ENCODE measurements at regions not wholly inside any gene's neighbourhood (a gene's known extent, or its start where the extent isn't known, plus 50 kb on each side); places are given as distances from the start of the nearest gene placed in this dataset.

DNA sequence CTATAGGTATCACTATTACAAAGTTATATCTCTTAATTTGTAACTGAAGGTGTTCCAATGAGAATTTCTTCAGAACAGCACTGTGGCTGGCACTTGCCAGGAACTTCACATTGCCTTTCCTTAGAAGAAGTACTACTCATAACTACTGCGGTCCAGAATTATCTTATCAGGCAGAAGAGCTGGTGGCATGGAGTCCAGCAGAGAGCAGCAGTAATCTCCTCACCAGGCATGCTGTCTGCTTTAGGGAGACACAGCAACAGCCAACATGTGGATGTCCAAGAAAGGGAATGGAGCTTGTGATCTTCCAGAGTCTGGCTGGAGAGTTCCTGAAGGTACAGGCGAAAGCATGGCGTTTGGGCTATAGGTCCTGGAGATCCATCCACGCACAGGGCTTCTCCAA lies 919.7 kb upstream of the NR2F2 start:
- TF ChIP-seq EZH2 (IDR thresholded peaks at IDR 0.05; ENCODE audit: low read length, missing control alignments): no peak
- TF ChIP-seq, protein P1, sequence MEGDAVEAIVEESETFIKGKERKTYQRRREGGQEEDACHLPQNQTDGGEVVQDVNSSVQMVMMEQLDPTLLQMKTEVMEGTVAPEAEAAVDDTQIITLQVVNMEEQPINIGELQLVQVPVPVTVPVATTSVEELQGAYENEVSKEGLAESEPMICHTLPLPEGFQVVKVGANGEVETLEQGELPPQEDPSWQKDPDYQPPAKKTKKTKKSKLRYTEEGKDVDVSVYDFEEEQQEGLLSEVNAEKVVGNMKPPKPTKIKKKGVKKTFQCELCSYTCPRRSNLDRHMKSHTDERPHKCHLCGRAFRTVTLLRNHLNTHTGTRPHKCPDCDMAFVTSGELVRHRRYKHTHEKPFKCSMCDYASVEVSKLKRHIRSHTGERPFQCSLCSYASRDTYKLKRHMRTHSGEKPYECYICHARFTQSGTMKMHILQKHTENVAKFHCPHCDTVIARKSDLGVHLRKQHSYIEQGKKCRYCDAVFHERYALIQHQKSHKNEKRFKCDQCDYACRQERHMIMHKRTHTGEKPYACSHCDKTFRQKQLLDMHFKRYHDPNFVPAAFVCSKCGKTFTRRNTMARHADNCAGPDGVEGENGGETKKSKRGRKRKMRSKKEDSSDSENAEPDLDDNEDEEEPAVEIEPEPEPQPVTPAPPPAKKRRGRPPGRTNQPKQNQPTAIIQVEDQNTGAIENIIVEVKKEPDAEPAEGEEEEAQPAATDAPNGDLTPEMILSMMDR (conservative IDR thresholded peaks at IDR 0.05 in 1 of 2, IDR thresholded peaks at IDR 0.05 in 1 of 2; ENCODE audit: low read depth in 1 of 2, low read length in 2 of 2): no peak
- Histone ChIP-seq H3K4me1 (ENCODE audit: control insufficient read depth, extremely low read depth, insufficient read depth, low read length) (peaks cover 4% of the 10 kb centered on the region), H3K4me3 (replicated peaks in 1 of 4; ENCODE audit: control extremely low read depth in 1 of 4, insufficient read depth in 1 of 4, low read depth in 3 of 4, low read length in 4 of 4) (no peak overlapping the region), H2AFZ (ENCODE audit: low read length) (no peak overlapping the region), H3K36me3 (ENCODE audit: control insufficient read depth, insufficient read depth, low read length) (no peaks in the 10 kb centered on the region), H3K27me3 (ENCODE audit: control insufficient read depth, insufficient read depth, low read length) (no peaks in the 10 kb centered on the region), H3K27ac (ENCODE audit: insufficient read depth, low read length) (no peak overlapping the region), H3K9me3 (ENCODE audit: control insufficient read depth, insufficient read depth, low read depth, low read length) (no peaks in the 10 kb centered on the region), H3K4me2 (ENCODE audit: extremely low read depth, insufficient read depth, low read length) (no peak overlapping the region), H3K9ac (ENCODE audit: insufficient read depth, low read length) (no peak overlapping the region), H3K79me2 (ENCODE audit: control insufficient read depth, insufficient read depth, low read length) (no peaks in the 10 kb centered on the region), H4K20me1 (ENCODE audit: control insufficient read depth, extremely low read depth, insufficient read depth, low read length) (no peaks in the 10 kb centered on the region)
- no peak for DNase-seq (ENCODE audit: low read depth in 2 of 2)

GRCh38 chr15:95416576-95416975 lies 913.9 kb upstream of the NR2F2 start:
- no peaks in the 10 kb centered on the region for H3K27me3 ChIP-seq (ENCODE audit: control insufficient read depth, insufficient read depth, low read length)
- no peaks in the 10 kb centered on the region for H3K4me1 ChIP-seq (ENCODE audit: control insufficient read depth, extremely low read depth, insufficient read depth, low read length)
- no peak overlapping the region for H2AFZ ChIP-seq (ENCODE audit: low read length)
- DNase-seq (ENCODE audit: low read depth in 2 of 2): no peak
- no peaks in the 10 kb centered on the region for H3K9me3 ChIP-seq (ENCODE audit: control insufficient read depth, insufficient read depth, low read depth, low read length)
- no peak overlapping the region for H3K4me2 ChIP-seq (ENCODE audit: extremely low read depth, insufficient read depth, low read length)
- TF ChIP-seq, protein P1 (conservative IDR thresholded peaks at IDR 0.05 in 1 of 2, IDR thresholded peaks at IDR 0.05 in 1 of 2; ENCODE audit: low read depth in 1 of 2, low read length in 2 of 2): no peak
- no peak for TF ChIP-seq EZH2 (IDR thresholded peaks at IDR 0.05; ENCODE audit: low read length, missing control alignments)
- H3K4me3 ChIP-seq (replicated peaks in 1 of 4; ENCODE audit: control extremely low read depth in 1 of 4, insufficient read depth in 1 of 4, low read depth in 3 of 4, low read length in 4 of 4): no peak overlapping the region
- H3K79me2 ChIP-seq (ENCODE audit: control insufficient read depth, insufficient read depth, low read length): no peaks in the 10 kb centered on the region
- H3K36me3 ChIP-seq (ENCODE audit: control insufficient read depth, insufficient read depth, low read length): no peaks in the 10 kb centered on the region
- no peaks in the 10 kb centered on the region for H4K20me1 ChIP-seq (ENCODE audit: control insufficient read depth, extremely low read depth, insufficient read depth, low read length)
- H3K9ac ChIP-seq (ENCODE audit: insufficient read depth, low read length): no peak overlapping the region
- H3K27ac ChIP-seq (ENCODE audit: insufficient read depth, low read length): no peak overlapping the region

- DNase-seq (ENCODE audit: low read depth in 2 of 2): no peak
- Histone ChIP-seq H3K4me1 (ENCODE audit: control insufficient read depth, extremely low read depth, insufficient read depth, low read length) (no peaks in the 10 kb centered on the region), H3K4me3 (replicated peaks in 1 of 4; ENCODE audit: control extremely low read depth in 1 of 4, insufficient read depth in 1 of 4, low read depth in 3 of 4, low read length in 4 of 4) (no peak overlapping the region), H3K79me2 (ENCODE audit: control insufficient read depth, insufficient read depth, low read length) (no peaks in the 10 kb centered on the region), H3K36me3 (ENCODE audit: control insufficient read depth, insufficient read depth, low read length) (no peaks in the 10 kb centered on the region), H3K27ac (ENCODE audit: insufficient read depth, low read length) (no peak overlapping the region), H3K4me2 (ENCODE audit: extremely low read depth, insufficient read depth, low read length) (no peak overlapping the region), H4K20me1 (ENCODE audit: control insufficient read depth, extremely low read depth, insufficient read depth, low read length) (no peaks in the 10 kb centered on the region), H3K9me3 (ENCODE audit: control insufficient read depth, insufficient read depth, low read depth, low read length) (no peaks in the 10 kb centered on the region), H3K27me3 (ENCODE audit: control insufficient read depth, insufficient read depth, low read length) (no peaks in the 10 kb centered on the region), H2AFZ (ENCODE audit: low read length) (no peak overlapping the region), H3K9ac (ENCODE audit: insufficient read depth, low read length) (no peak overlapping the region)
- TF ChIP-seq, protein P1 (conservative IDR thresholded peaks at IDR 0.05 in 1 of 2, IDR thresholded peaks at IDR 0.05 in 1 of 2; ENCODE audit: low read depth in 1 of 2, low read length in 2 of 2): no peak
- TF ChIP-seq EZH2 (IDR thresholded peaks at IDR 0.05; ENCODE audit: low read length, missing control alignments): no peak
Observed at GRCh38 chr15:95417761-95418160, 912.7 kb upstream of the NR2F2 start.

Measured in fibroblast of lung (primary cell).